GM12878 (cell line): ENCODE measurements at regions not wholly inside any gene's neighbourhood (a gene's known extent, or its start where the extent isn't known, plus 50 kb on each side); places are given as distances from the start of the nearest gene placed in this dataset.
"Not testable (repeated sequence)": the region's sequence is repeated elsewhere in the genome, so short reads cannot be mapped to it uniquely, and the experiment has no call there.

Experiments
- ATAC-seq: fragments of 200-7000 bp; cut with Tn5 transposase; 3 replicates; pipeline ENCODE4 v1.9.1; 2020; ENCODE audit warnings: mild to moderate bottlenecking, moderate library complexity
- BruUV-seq: library from RNA; stranded (reverse); fragments of 400-500 nt; replicated peaks from 2 replicates; lab custom pipeline; 2021; lab: Mats Ljungman, UMichigan
- CTCF ChIA-PET: fragments of 300-600 bp; sonication (Branson Sonifier 250); formaldehyde crosslinking; extraction: SDS; loops from one replicate; lab custom pipeline; 2021; ENCODE audit warnings: inconsistent platforms; lab: Yijun Ruan, JAX
- POLR2A ChIA-PET: fragments of 350-600 bp; formaldehyde crosslinking; extraction: SDS; loops from one replicate; lab custom pipeline; 2021; ENCODE audit warnings: inconsistent platforms; lab: Charles Lee
- RAD21 ChIA-PET: fragments of 300-600 bp; sonication (Branson Sonifier 250); formaldehyde crosslinking; loops from one replicate; lab custom pipeline; 2023; ENCODE audit warnings: antibody characterized with exemption; ENCODE audit not compliant: unreplicated experiment; lab: Charles Lee
- SMC1A ChIA-PET: fragments of 300-600 bp; sonication (Branson Sonifier 250); formaldehyde crosslinking; loops from one replicate; lab custom pipeline; 2023; ENCODE audit not compliant: unreplicated experiment, uncharacterized antibody; lab: Charles Lee
- DNase-seq: peaks from one replicate; pipeline ENCODE4 v3.0.0-alpha.2; 2011; ENCODE audit warnings: low read depth, low spot score
- FAIRE-seq: peaks from 3 replicates; lab custom pipeline; 2011; peaks lifted over from hg19 to GRCh38; lab: Jason Lieb, UNC
- H2AFZ ChIP-seq: 2 replicates; pipeline ENCODE4 v1.6.0; 2011; ENCODE audit warnings: low read depth, low read length, control low read depth; ENCODE audit not compliant: control insufficient read depth
- H3K27ac ChIP-seq: 2 replicates; pipeline ENCODE4 v1.5.1; 2011; ENCODE audit warnings: control low read depth; ENCODE audit not compliant: control insufficient read depth, insufficient read depth
- H3K27me3 ChIP-seq, 2 experiments: replicated peaks in 1 of 2; 2 replicates each; pipeline versions ENCODE4 v1.6.0 to v1.6.1; 2011; ENCODE audit warnings: low read length in 1 of 2; ENCODE audit not compliant: control insufficient read depth in 2 of 2, insufficient read depth in 2 of 2
- H3K36me3 ChIP-seq, 2 experiments: 2 replicates each; pipeline ENCODE4 v1.5.1; 2011; ENCODE audit warnings: low read length in 1 of 2; ENCODE audit not compliant: control insufficient read depth in 2 of 2, insufficient read depth in 2 of 2
- H3K4me1 ChIP-seq: 2 replicates; pipeline ENCODE4 v1.6.1; 2011; ENCODE audit warnings: mild to moderate bottlenecking, low read length, moderate library complexity, mixed read lengths; ENCODE audit not compliant: control insufficient read depth, insufficient read depth
- H3K4me2 ChIP-seq: 2 replicates; pipeline ENCODE4 v1.6.0; 2011; ENCODE audit warnings: control low read depth; ENCODE audit not compliant: control insufficient read depth, insufficient read depth
- H3K4me3 ChIP-seq: fragments of 200-600 bp; sonication (generic); 2 replicates; pipeline ENCODE4 v1.5.1; 2016
- H3K79me2 ChIP-seq: 2 replicates; pipeline ENCODE4 v1.6.0; 2011; ENCODE audit warnings: low read length; ENCODE audit not compliant: control insufficient read depth, insufficient read depth
- H3K9ac ChIP-seq: 2 replicates; pipeline ENCODE4 v1.8.0; 2011; ENCODE audit warnings: low read length, control low read depth, mixed read lengths; ENCODE audit not compliant: control insufficient read depth, insufficient read depth
- H3K9me3 ChIP-seq: replicated peaks from 3 replicates; pipeline ENCODE4 v1.5.1; 2011; ENCODE audit warnings: mild to moderate bottlenecking, low read length; ENCODE audit not compliant: control insufficient read depth, insufficient read depth
- H4K20me1 ChIP-seq: 2 replicates; pipeline ENCODE4 v1.6.0; 2011; ENCODE audit not compliant: control insufficient read depth, insufficient read depth
- BCLAF1 ChIP-seq: fragments of 450-650 bp; IDR thresholded peaks from 2 replicates; pipeline ENCODE4 v1.6.1; 2017; ENCODE audit warnings: antibody characterized with exemption, mild to moderate bottlenecking, moderate library complexity
- JUNB ChIP-seq: IDR thresholded peaks from 2 replicates; pipeline ENCODE4 v1.6.1; 2016; ENCODE audit warnings: antibody characterized with exemption, mild to moderate bottlenecking
- POLR2AphosphoS5 ChIP-seq: IDR thresholded peaks from 2 replicates; pipeline ENCODE4 v1.6.1; 2011; ENCODE audit warnings: mild to moderate bottlenecking, low read length, inconsistent platforms
- RELA ChIP-seq: fragments of 450-650 bp; IDR thresholded peaks from 2 replicates; pipeline ENCODE4 v1.8.0; 2014; ENCODE audit warnings: borderline replicate concordance; ENCODE audit not compliant: partially characterized antibody
- SRF ChIP-seq, 2 experiments: IDR thresholded peaks; 2 replicates each; pipeline ENCODE4 v1.6.1; 2011; ENCODE audit warnings: low read depth in 2 of 2, low read length in 2 of 2, mild to moderate bottlenecking in 1 of 2, moderate library complexity in 1 of 2
- TBL1XR1 ChIP-seq: IDR thresholded peaks from 2 replicates; pipeline ENCODE4 v1.6.1; 2012; ENCODE audit warnings: low read depth, low read length, improper control_type of control experiment
- TCF12 ChIP-seq: IDR thresholded peaks from 2 replicates; pipeline ENCODE4 v1.6.1; 2011; ENCODE audit warnings: low read depth, mild to moderate bottlenecking, low read length
- ZNF274 ChIP-seq: IDR thresholded peaks from one replicate; pipeline ENCODE4 v1.8.0; 2011; ENCODE audit not compliant: insufficient read length, insufficient read depth
- WGBS: methylation state at CpG from one replicate; pipeline ENCODE4 v1.1.6; 2016; ENCODE audit warnings: low lambda C conversion rate; ENCODE audit not compliant: insufficient replicate concordance, insufficient coverage; ENCODE audit errors: missing lambda C conversion rate; 5-methylcytosine and 5-hydroxymethylcytosine counted together
- in situ Hi-C: fragments of 300-500 bp; cut with MboI; formaldehyde crosslinking; loops from 9 replicates; pipeline ENCODE4 v1.14.3; 2018; ENCODE audit warnings: mixed read lengths
- intact Hi-C: fragments of 100-400 bp; cut with micrococcal nuclease; formaldehyde crosslinking; loops from one replicate; pipeline ENCODE4 v1.14.2; 2022; ENCODE audit not compliant: unreplicated experiment
- TF ChIP-seq, protein P1 (sequence below): fragments of 450-650 bp; IDR thresholded peaks from 2 replicates; pipeline ENCODE4 v1.6.1; 2017; ENCODE audit warnings: borderline replicate concordance

DNA sequence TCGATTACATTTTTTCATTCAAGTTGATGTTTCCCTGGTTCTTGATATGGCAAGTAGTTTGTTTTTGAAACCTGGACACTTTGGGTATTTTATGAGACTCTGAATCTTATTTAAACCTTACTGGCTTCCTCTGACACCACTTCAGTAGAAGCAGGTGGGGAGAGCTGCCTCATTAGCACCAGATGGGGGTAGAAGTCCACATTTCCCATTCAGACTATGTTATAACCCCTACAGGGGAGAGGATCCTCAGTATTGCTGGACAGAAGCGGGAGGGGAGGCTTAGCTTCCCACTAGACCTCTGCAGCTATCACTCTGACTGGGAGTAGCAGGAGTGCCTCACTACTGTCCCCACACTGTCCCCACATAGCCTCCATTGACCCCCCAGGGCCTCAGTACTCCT, 145.3 kb upstream of the SLC35G4 start (continued):
- TF ChIP-seq, protein P1, sequence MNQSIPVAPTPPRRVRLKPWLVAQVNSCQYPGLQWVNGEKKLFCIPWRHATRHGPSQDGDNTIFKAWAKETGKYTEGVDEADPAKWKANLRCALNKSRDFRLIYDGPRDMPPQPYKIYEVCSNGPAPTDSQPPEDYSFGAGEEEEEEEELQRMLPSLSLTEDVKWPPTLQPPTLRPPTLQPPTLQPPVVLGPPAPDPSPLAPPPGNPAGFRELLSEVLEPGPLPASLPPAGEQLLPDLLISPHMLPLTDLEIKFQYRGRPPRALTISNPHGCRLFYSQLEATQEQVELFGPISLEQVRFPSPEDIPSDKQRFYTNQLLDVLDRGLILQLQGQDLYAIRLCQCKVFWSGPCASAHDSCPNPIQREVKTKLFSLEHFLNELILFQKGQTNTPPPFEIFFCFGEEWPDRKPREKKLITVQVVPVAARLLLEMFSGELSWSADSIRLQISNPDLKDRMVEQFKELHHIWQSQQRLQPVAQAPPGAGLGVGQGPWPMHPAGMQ, result no peak
- TF ChIP-seq JUNB, result no peak
- no peak for TF ChIP-seq POLR2AphosphoS5
- TF ChIP-seq SRF (IDR thresholded peaks at IDR 0.05; ENCODE audit: low read depth in 2 of 2, low read length in 2 of 2), result no peak
- TF ChIP-seq TCF12, result no peak
- no peak for TF ChIP-seq ZNF274
- no peak for TF ChIP-seq RELA
- TF ChIP-seq, all 136 proteins: peak for 0

DNA sequence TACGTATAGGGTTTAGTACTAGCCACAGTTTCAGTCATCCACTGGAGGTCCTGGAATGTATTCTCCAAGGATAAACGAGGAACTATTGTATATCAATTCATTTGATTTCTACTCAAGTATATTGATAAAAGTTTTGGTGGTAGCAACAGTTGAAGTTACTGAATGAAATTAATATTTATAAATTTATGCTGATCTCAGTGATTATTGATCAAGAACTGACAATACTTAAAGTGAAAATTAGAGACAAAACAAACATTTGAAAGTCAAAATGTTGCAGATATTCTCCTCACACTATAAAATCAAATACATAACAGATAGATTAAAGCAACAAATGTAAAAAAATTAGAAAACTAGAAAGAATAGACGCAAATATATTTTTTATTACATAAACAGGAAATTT, 150.9 kb upstream of the SLC35G4 start:
- Histone ChIP-seq H3K9me3 (no peaks in the 10 kb centered on the region), H3K4me3 (no peak overlapping the region), H3K27ac (no peak overlapping the region), H3K4me1 (no peaks in the 10 kb centered on the region), H3K9ac (no peak overlapping the region), H3K36me3 (no peaks in the 10 kb centered on the region), H3K79me2 (no peaks in the 10 kb centered on the region), H3K27me3 (peaks cover 0 to 2% of the 10 kb centered on the region in 2 experiments; a peak in 1 of 4 replicates), H2AFZ (no peak overlapping the region), H4K20me1 (no peaks in the 10 kb centered on the region), H3K4me2 (no peak overlapping the region)
- DNase-seq (no peak), ATAC-seq (no peak), FAIRE-seq (no peak)
- no TSS peak for BruUV-seq
- CTCF ChIA-PET, result no interaction called here
- intact Hi-C loops (no loop called here), in situ Hi-C loops (no loop called here)
- SMC1A ChIA-PET, result no interaction called here
- POLR2A ChIA-PET, result no interaction called here
- RAD21 ChIA-PET, result no interaction called here
- TF ChIP-seq BCLAF1, result no peak
- TF ChIP-seq TBL1XR1, result no peak
- 31% methylated on average over 3 of the region's 3 CpGs for WGBS

DNA sequence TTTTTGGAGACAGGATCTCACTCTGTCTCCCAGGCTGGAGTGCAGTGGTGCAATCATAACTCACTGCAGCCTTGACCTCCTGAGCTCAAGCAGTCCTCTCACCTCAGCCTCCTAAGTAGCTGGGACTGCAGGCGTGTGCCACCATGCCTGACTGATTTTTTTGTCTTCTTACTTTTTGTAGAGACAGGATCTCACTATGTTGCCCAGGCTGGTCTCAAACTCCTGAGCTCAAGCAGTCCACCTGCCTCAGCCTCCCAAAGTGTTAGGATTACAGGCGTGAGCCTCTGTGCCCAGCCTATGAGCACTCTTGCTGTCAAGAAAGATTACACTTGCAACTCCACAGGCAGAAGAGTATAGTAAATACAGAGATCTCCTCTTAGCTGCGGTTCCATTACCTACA, 151.5 kb upstream of the SLC35G4 start:
- ATAC-seq, H3K4me2 ChIP-seq, BruUV-seq, H3K9ac ChIP-seq, H3K27me3 ChIP-seq, H2AFZ ChIP-seq, H3K4me1 ChIP-seq, H3K4me3 ChIP-seq, DNase-seq, H3K79me2 ChIP-seq, H3K36me3 ChIP-seq, H3K9me3 ChIP-seq, FAIRE-seq, H4K20me1 ChIP-seq, SMC1A ChIA-PET, RAD21 ChIA-PET, intact Hi-C loops, CTCF ChIA-PET, H3K27ac ChIP-seq, in situ Hi-C loops: not testable (repeated sequence)
- 12% methylated on average over 3 of the region's 3 CpGs for WGBS
- POLR2A ChIA-PET, result interaction anchor here (0.6 kb wide), 1 partner anchor 659 kb away, joined by 3 read pairs; no protein-coding TSS in a partner anchor
